ENCODE measurements at regions not wholly inside any gene's neighbourhood (a gene's known extent, or its start where the extent isn't known, plus 50 kb on each side); places are given as distances from the start of the nearest gene placed in this dataset.

DNA sequence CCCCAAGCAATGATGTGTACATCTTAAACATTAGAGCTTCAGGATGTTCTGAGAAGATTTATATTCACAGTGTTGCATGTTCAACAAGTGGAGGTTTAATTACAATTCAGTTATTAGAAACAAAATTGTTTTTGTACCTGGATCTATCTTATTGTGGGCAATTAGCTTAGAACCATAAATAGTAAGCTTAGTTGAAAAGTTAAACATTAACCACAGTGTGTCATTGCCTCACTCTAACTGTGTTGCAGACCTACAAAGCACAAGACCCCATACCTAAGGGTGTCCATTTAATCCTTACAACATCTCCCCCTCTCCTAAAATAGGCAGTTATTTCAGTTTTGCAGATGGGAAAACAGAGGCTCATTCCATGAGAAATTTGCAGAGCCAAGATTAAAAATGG lies 632.0 kb upstream of the SOX9 start:
- TF ChIP-seq, protein P1, sequence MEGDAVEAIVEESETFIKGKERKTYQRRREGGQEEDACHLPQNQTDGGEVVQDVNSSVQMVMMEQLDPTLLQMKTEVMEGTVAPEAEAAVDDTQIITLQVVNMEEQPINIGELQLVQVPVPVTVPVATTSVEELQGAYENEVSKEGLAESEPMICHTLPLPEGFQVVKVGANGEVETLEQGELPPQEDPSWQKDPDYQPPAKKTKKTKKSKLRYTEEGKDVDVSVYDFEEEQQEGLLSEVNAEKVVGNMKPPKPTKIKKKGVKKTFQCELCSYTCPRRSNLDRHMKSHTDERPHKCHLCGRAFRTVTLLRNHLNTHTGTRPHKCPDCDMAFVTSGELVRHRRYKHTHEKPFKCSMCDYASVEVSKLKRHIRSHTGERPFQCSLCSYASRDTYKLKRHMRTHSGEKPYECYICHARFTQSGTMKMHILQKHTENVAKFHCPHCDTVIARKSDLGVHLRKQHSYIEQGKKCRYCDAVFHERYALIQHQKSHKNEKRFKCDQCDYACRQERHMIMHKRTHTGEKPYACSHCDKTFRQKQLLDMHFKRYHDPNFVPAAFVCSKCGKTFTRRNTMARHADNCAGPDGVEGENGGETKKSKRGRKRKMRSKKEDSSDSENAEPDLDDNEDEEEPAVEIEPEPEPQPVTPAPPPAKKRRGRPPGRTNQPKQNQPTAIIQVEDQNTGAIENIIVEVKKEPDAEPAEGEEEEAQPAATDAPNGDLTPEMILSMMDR (conservative IDR thresholded peaks at IDR 0.05; ENCODE audit: low read depth, low read length), result no peak
- TF ChIP-seq EZH2 (IDR thresholded peaks at IDR 0.05; ENCODE audit: low read length, unreplicated experiment) (no peak), EZH2phosphoT487 (IDR thresholded peaks at IDR 0.05; ENCODE audit: borderline replicate concordance, low read length) (no peak)
